A549 (cell line): ENCODE measurements at regions not wholly inside any gene's neighbourhood (a gene's known extent, or its start where the extent isn't known, plus 50 kb on each side); places are given as distances from the start of the nearest gene placed in this dataset.

Source experiments
- ATAC-seq, 2 experiments: fragments of 200-7000 bp in 1 of 2; fragments of >200 bp in 1 of 2; cut with Nextera tagmentation in 1 of 2; cut with Tn5 transposase in 1 of 2; 3 replicates each; pipeline versions ENCODE4 v1.8.0 to v1.9.1; 2018 to 2020; ENCODE audit warnings: mild to moderate bottlenecking in 1 of 2, moderate library complexity in 1 of 2
- CTCF ChIA-PET: fragments of 300-600 bp; sonication (Branson Sonifier 250); formaldehyde crosslinking; extraction: SDS; loops from one replicate; lab custom pipeline; 2021; ENCODE audit warnings: antibody characterized with exemption, inconsistent platforms; lab: Yijun Ruan, JAX
- POLR2A ChIA-PET: fragments of 350-600 bp; formaldehyde crosslinking; extraction: SDS; loops from one replicate; lab custom pipeline; 2021; ENCODE audit warnings: antibody characterized with exemption, inconsistent platforms; lab: Yijun Ruan, JAX
- DNase-seq, 2 experiments: peaks; one replicate each; pipeline versions ENCODE4 v3.0.0 to v3.0.0-alpha.2; 2011 to 2016; ENCODE audit warnings: low read depth in 1 of 2, low spot score in 1 of 2
- FAIRE-seq: peaks from 2 replicates; lab custom pipeline; 2011; peaks lifted over from hg19 to GRCh38; lab: Jason Lieb, UNC
- H3K27ac ChIP-seq, 2 experiments: fragments of >200 bp; sonication (Bioruptor Twin); formaldehyde crosslinking; 3 replicates each; pipeline ENCODE4 v1.5.1; 2016 to 2017
- H3K4me1 ChIP-seq: fragments of >200 bp; sonication (Bioruptor Twin); formaldehyde crosslinking; 3 replicates; pipeline ENCODE4 v1.6.1; 2016
- H3K4me2 ChIP-seq: fragments of >200 bp; sonication (Bioruptor Twin); formaldehyde crosslinking; 3 replicates; pipeline ENCODE4 v1.6.1; 2016
- H3K4me3 ChIP-seq: fragments of >200 bp; sonication (Bioruptor Twin); formaldehyde crosslinking; 3 replicates; pipeline ENCODE4 v1.5.1; 2016
- H3K9me3 ChIP-seq: fragments of >200 bp; sonication (Bioruptor Twin); formaldehyde crosslinking; 3 replicates; pipeline ENCODE4 v1.6.1; 2016
- CBX2 ChIP-seq: fragments of 200-600 bp; sonication (generic); IDR thresholded peaks from 2 replicates; pipeline ENCODE4 v1.6.1; 2016; ENCODE audit warnings: low read depth, mild to moderate bottlenecking, borderline replicate concordance
- CBX8 ChIP-seq: fragments of 200-600 bp; sonication (generic); IDR thresholded peaks from 2 replicates; pipeline ENCODE4 v1.6.1; 2016
- CEBPB ChIP-seq, 2 experiments: fragments of >200 bp in 1 of 2; sonication (Bioruptor Twin) in 1 of 2; formaldehyde crosslinking in 1 of 2; IDR thresholded peaks; 2 replicates each; pipeline ENCODE4 v1.6.1; 2012 to 2016
- EP300 ChIP-seq, 2 experiments: fragments of >200 bp; sonication (Bioruptor Twin); formaldehyde crosslinking; IDR thresholded peaks; 2 replicates in 1 of 2; 3 replicates in 1 of 2; pipeline ENCODE4 v1.6.1; 2016 to 2017
- ESRRA ChIP-seq: fragments of 150-350 bp; IDR thresholded peaks from 2 replicates; pipeline ENCODE4 v1.6.1; 2014; ENCODE audit warnings: mild to moderate bottlenecking, low read length, borderline replicate concordance
- FOSB ChIP-seq: fragments of 250-450 bp; sonication (Bioruptor Pico); IDR thresholded peaks from 2 replicates; pipeline ENCODE4 v1.5.0; 2020; ENCODE audit warnings: mild to moderate bottlenecking, moderate library complexity
- FOSL2 ChIP-seq, 2 experiments: fragments of 450-650 bp in 1 of 2; fragments of >200 bp in 1 of 2; sonication (Bioruptor Twin) in 1 of 2; formaldehyde crosslinking; IDR thresholded peaks; 2 replicates each; pipeline versions ENCODE4 v1.5.0 to v1.6.1; 2016 to 2020; ENCODE audit warnings: mild to moderate bottlenecking in 1 of 2, moderate library complexity in 1 of 2
- FOXS1 ChIP-seq: fragments of 250-450 bp; sonication (Bioruptor Pico); IDR thresholded peaks from 2 replicates; pipeline ENCODE4 v1.5.0; 2020; ENCODE audit warnings: mild to moderate bottlenecking, moderate library complexity
- GATA3 ChIP-seq: IDR thresholded peaks from 2 replicates; pipeline ENCODE4 v1.6.1; 2012; ENCODE audit warnings: borderline replicate concordance
- HDAC2 ChIP-seq: fragments of 200-600 bp; sonication (generic); IDR thresholded peaks from 2 replicates; pipeline ENCODE4 v1.6.1; 2016
- HEYL ChIP-seq: fragments of 250-450 bp; sonication (Bioruptor Pico); IDR thresholded peaks from 2 replicates; pipeline ENCODE4 v1.8.0; 2021; ENCODE audit warnings: mild to moderate bottlenecking, moderate library complexity
- HOXB5 ChIP-seq: fragments of 250-450 bp; sonication (Bioruptor Pico); IDR thresholded peaks from 2 replicates; pipeline ENCODE4 v1.5.0; 2020; ENCODE audit warnings: mild to moderate bottlenecking, moderate library complexity
- KDM1A ChIP-seq: fragments of 200-600 bp; sonication (generic); IDR thresholded peaks from 2 replicates; pipeline ENCODE4 v1.6.1; 2016; ENCODE audit warnings: low read depth, mild to moderate bottlenecking
- KDM5A ChIP-seq: fragments of 200-600 bp; sonication (generic); IDR thresholded peaks from 2 replicates; pipeline ENCODE4 v1.6.1; 2016; ENCODE audit warnings: antibody characterized with exemption, mild to moderate bottlenecking
- MAFK ChIP-seq: fragments of 450-650 bp; IDR thresholded peaks from 2 replicates; pipeline ENCODE4 v1.6.1; 2014; ENCODE audit not compliant: partially characterized antibody
- MAZ ChIP-seq: fragments of 150-350 bp; IDR thresholded peaks from 2 replicates; pipeline ENCODE4 v1.6.1; 2014; ENCODE audit warnings: antibody characterized with exemption, low read depth, low read length, borderline replicate concordance
- MYC ChIP-seq: IDR thresholded peaks from 2 replicates; pipeline ENCODE4 v1.6.1; 2012; ENCODE audit warnings: mild to moderate bottlenecking, inconsistent platforms, low read length, improper control_type of control experiment, borderline replicate concordance
- NFE2L2 ChIP-seq: fragments of 150-350 bp; conservative IDR thresholded peaks from 2 replicates; pipeline ENCODE4 v1.6.1; 2014; ENCODE audit warnings: low read length
- NPAS2 ChIP-seq: fragments of 250-450 bp; sonication (Bioruptor Pico); IDR thresholded peaks from 2 replicates; pipeline ENCODE4 v1.8.0; 2022; ENCODE audit warnings: mild to moderate bottlenecking, moderate library complexity, borderline replicate concordance
- PHF8 ChIP-seq: fragments of 200-600 bp; sonication (generic); IDR thresholded peaks from 2 replicates; pipeline ENCODE4 v1.6.1; 2016; ENCODE audit warnings: low read depth, mild to moderate bottlenecking, antibody characterized with exemption, moderate library complexity, borderline replicate concordance
- POLR2A ChIP-seq: IDR thresholded peaks from 2 replicates; pipeline ENCODE4 v1.6.1; 2012; ENCODE audit warnings: mild to moderate bottlenecking, low read length
- RFX5 ChIP-seq: fragments of 450-650 bp; IDR thresholded peaks from 2 replicates; pipeline ENCODE4 v1.7.1; 2014; ENCODE audit warnings: antibody characterized with exemption, mild to moderate bottlenecking, moderate library complexity
- TP53 ChIP-seq: fragments of 250-450 bp; sonication (Bioruptor Pico); IDR thresholded peaks from 2 replicates; pipeline ENCODE4 v1.5.0; 2021; ENCODE audit warnings: mild to moderate bottlenecking, moderate library complexity
- ZSCAN20 ChIP-seq: fragments of 250-450 bp; sonication (Bioruptor Pico); IDR thresholded peaks from 2 replicates; pipeline ENCODE4 v1.8.0; 2022; ENCODE audit warnings: mild to moderate bottlenecking, moderate library complexity
- WGBS: methylation state at CpG from one replicate; pipeline ENCODE4 v1.1.6; 2017; ENCODE audit errors: missing lambda C conversion rate; 5-methylcytosine and 5-hydroxymethylcytosine counted together
- TF ChIP-seq, protein P1 (sequence below): IDR thresholded peaks from 2 replicates; pipeline ENCODE4 v1.6.1; 2012; ENCODE audit warnings: low read depth, borderline replicate concordance
- TF ChIP-seq, protein P2 (sequence below): fragments of >200 bp; sonication (Bioruptor Twin); formaldehyde crosslinking; IDR thresholded peaks from 3 replicates; pipeline ENCODE4 v1.5.1; 2016
- TF ChIP-seq, protein P3 (sequence below): fragments of 450-650 bp; IDR thresholded peaks from 2 replicates; pipeline ENCODE4 v1.6.1; 2014; ENCODE audit warnings: antibody characterized with exemption
- TF ChIP-seq, protein P4 (sequence below): IDR thresholded peaks from 2 replicates; pipeline ENCODE4 v1.6.1; 2012
- TF ChIP-seq, protein P5 (sequence below): fragments of 250-450 bp; sonication (Bioruptor Pico); IDR thresholded peaks from 2 replicates; pipeline ENCODE4 v1.5.0; 2021; ENCODE audit warnings: mild to moderate bottlenecking, moderate library complexity, borderline replicate concordance

DNA sequence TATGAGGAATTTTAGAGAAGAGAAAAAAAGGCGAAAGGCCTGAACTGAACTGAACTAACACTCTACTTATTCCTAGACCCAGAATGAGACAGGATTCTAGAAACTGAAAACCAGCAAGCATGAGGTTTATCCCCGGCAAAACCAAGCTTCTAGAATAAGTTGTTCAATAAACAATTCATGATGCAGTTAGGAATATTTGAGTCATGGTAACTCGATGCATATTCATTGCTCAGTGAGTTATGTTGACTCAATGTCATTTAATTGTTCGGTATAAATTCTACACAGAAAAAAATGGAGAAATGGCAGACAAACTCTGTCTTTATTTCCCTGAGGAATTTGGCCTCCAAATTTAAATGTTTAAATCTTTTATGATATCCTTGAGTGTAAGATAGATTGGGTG is 321.5 kb downstream of the SATB2 start:
- WGBS: 24% methylated on average over 4 of the region's 4 CpGs

DNA sequence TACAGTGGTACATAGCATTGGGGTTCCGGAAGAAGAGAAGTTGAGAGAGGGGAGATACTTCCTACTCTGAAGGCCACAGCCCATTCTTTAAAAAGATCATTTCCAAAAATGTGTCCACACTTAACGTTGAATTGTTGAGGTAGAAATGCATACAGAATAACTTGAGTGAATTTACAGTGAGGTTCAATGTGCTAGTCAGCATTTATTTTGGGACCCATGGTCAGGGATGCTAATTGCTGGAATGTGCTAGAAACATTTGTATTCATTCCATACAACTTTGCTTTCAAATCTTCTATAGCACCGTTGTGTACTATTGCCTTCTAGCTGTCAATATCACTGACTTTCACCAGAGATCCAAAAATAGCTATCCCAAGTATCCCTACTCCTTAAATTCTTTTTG is 325.9 kb downstream of the SATB2 start:
- ChIA-PET POLR2A (no interaction called here), CTCF (no interaction called here)
- no peaks in the 10 kb centered on the region for H3K4me1 ChIP-seq
- FAIRE-seq (no peak), ATAC-seq (no peak), DNase-seq (no peak)
- H3K4me3 ChIP-seq: no peak overlapping the region
- TF ChIP-seq, protein P1, sequence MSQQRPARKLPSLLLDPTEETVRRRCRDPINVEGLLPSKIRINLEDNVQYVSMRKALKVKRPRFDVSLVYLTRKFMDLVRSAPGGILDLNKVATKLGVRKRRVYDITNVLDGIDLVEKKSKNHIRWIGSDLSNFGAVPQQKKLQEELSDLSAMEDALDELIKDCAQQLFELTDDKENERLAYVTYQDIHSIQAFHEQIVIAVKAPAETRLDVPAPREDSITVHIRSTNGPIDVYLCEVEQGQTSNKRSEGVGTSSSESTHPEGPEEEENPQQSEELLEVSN: no peak
- TF ChIP-seq CEBPB (IDR thresholded peaks at IDR 0.05) (no peak), MAFK (peak; percentile 14)
- no peak overlapping the region for H3K4me2 ChIP-seq
- no peak overlapping the region for H3K27ac ChIP-seq
- no peaks in the 10 kb centered on the region for H3K9me3 ChIP-seq
- 6% methylated on average over 3 of the region's 3 CpGs for WGBS

More for the DNA sequence above, 321.5 kb downstream of the SATB2 start:
- Histone ChIP-seq H3K4me1 (no peaks in the 10 kb centered on the region), H3K4me3 (no peak overlapping the region), H3K4me2 (no peak overlapping the region), H3K9me3 (no peaks in the 10 kb centered on the region), H3K27ac (no peak overlapping the region)
- no peak for ATAC-seq
- no peak for FAIRE-seq
- CTCF ChIA-PET: no interaction called here
- DNase-seq: no peak
- POLR2A ChIA-PET: no interaction called here
- TF ChIP-seq PHF8 (no peak), KDM5A (no peak), FOXS1 (CRISPR knock-in tag) (no peak), NFE2L2 (no peak), RFX5 (no peak), MAZ (no peak), FOSL2 (IDR thresholded peaks at IDR 0.05) (no peak), FOSL2 (CRISPR knock-in tag; IDR thresholded peaks at IDR 0.05) (no peak), FOSB (CRISPR knock-in tag) (no peak), KDM1A (no peak), EP300 (IDR thresholded peaks at IDR 0.05) (no peak), GATA3 (no peak), ZSCAN20 (CRISPR knock-in tag) (no peak), CBX2 (no peak)
- TF ChIP-seq, protein P2, sequence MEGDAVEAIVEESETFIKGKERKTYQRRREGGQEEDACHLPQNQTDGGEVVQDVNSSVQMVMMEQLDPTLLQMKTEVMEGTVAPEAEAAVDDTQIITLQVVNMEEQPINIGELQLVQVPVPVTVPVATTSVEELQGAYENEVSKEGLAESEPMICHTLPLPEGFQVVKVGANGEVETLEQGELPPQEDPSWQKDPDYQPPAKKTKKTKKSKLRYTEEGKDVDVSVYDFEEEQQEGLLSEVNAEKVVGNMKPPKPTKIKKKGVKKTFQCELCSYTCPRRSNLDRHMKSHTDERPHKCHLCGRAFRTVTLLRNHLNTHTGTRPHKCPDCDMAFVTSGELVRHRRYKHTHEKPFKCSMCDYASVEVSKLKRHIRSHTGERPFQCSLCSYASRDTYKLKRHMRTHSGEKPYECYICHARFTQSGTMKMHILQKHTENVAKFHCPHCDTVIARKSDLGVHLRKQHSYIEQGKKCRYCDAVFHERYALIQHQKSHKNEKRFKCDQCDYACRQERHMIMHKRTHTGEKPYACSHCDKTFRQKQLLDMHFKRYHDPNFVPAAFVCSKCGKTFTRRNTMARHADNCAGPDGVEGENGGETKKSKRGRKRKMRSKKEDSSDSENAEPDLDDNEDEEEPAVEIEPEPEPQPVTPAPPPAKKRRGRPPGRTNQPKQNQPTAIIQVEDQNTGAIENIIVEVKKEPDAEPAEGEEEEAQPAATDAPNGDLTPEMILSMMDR: no peak

DNA sequence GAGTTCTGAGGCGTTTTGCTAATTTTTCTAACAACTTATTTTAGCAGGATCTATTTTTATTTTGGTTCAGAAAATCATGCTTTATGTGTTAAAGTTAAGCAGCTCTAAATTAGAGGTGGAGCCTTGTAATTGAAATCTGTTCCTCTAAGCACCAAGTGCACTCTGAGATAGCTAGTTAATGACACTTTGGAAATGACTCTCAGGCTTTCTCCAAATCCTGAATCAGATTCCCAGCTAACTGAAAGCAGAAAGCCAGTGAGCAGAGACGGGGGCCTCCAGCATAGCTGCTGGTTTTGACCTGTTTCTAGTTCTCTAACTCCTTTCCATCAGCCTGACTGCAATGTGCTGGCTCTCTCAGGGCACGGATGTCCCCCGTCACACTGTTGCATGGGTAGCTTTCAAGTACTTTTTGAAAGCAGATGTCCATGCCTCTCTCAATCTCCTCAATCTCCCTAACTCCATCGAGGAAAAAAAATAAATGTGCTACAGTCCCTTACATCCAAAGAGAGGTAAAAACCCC is 326.5 kb downstream of the SATB2 start:
- no peak for ATAC-seq
- no peak overlapping the region for H3K27ac ChIP-seq
- H3K4me2 ChIP-seq: no peak overlapping the region
- TF ChIP-seq EP300 (IDR thresholded peaks at IDR 0.05) (no peak), POLR2A (no peak), CBX8 (no peak), HEYL (CRISPR knock-in tag) (no peak), GATA3 (no peak), KDM5A (no peak), ESRRA (no peak), MYC (no peak), NPAS2 (CRISPR knock-in tag) (no peak), ZSCAN20 (CRISPR knock-in tag) (no peak), TP53 (CRISPR knock-in tag) (no peak), RFX5 (no peak), HDAC2 (no peak), CEBPB (IDR thresholded peaks at IDR 0.05) (no peak), HOXB5 (CRISPR knock-in tag) (no peak)
- TF ChIP-seq, protein P3, sequence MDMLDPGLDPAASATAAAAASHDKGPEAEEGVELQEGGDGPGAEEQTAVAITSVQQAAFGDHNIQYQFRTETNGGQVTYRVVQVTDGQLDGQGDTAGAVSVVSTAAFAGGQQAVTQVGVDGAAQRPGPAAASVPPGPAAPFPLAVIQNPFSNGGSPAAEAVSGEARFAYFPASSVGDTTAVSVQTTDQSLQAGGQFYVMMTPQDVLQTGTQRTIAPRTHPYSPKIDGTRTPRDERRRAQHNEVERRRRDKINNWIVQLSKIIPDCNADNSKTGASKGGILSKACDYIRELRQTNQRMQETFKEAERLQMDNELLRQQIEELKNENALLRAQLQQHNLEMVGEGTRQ: no peak
- TF ChIP-seq, protein P4, sequence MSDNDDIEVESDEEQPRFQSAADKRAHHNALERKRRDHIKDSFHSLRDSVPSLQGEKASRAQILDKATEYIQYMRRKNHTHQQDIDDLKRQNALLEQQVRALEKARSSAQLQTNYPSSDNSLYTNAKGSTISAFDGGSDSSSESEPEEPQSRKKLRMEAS: no peak
- TF ChIP-seq, protein P5, sequence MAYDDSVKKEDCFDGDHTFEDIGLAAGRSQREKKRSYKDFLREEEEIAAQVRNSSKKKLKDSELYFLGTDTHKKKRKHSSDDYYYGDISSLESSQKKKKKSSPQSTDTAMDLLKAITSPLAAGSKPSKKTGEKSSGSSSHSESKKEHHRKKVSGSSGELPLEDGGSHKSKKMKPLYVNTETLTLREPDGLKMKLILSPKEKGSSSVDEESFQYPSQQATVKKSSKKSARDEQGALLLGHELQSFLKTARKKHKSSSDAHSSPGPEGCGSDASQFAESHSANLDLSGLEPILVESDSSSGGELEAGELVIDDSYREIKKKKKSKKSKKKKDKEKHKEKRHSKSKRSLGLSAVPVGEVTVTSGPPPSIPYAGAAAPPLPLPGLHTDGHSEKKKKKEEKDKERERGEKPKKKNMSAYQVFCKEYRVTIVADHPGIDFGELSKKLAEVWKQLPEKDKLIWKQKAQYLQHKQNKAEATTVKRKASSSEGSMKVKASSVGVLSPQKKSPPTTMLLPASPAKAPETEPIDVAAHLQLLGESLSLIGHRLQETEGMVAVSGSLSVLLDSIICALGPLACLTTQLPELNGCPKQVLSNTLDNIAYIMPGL: no peak
- no peak for DNase-seq
- H3K9me3 ChIP-seq: no peaks in the 10 kb centered on the region
- H3K4me1 ChIP-seq: no peaks in the 10 kb centered on the region
- 16% methylated on average over 5 of the region's 5 CpGs for WGBS
- no peak for FAIRE-seq
- ChIA-PET POLR2A (no interaction called here), CTCF (interaction anchor here (1.2 kb wide), 1 partner anchor 13 kb away, joined by 3 read pairs; no protein-coding TSS in a partner anchor)
- H3K4me3 ChIP-seq: no peak overlapping the region
